ENCODE measurements at regions not wholly inside any gene's neighbourhood (a gene's known extent, or its start where the extent isn't known, plus 50 kb on each side); places are given as distances from the start of the nearest gene placed in this dataset.
"Not testable (repeated sequence)": the region's sequence is repeated elsewhere in the genome, so short reads cannot be mapped to it uniquely, and the experiment has no call there.

GRCh38 chr2:15820257-15820566 is 120.1 kb upstream of the MYCN start:
- DNase-seq: no peak
- Histone ChIP-seq H3K9me3 (ENCODE audit: severe bottlenecking) (no peaks in the 10 kb centered on the region), H3K27me3 (ENCODE audit: insufficient read depth, low read depth, severe bottlenecking) (no peaks in the 10 kb centered on the region), H3K27ac (no peak overlapping the region), H3K36me3 (no peaks in the 10 kb centered on the region), H3K4me3 (ENCODE audit: low read depth, low read length) (no peak overlapping the region)
- TF ChIP-seq, protein P1, sequence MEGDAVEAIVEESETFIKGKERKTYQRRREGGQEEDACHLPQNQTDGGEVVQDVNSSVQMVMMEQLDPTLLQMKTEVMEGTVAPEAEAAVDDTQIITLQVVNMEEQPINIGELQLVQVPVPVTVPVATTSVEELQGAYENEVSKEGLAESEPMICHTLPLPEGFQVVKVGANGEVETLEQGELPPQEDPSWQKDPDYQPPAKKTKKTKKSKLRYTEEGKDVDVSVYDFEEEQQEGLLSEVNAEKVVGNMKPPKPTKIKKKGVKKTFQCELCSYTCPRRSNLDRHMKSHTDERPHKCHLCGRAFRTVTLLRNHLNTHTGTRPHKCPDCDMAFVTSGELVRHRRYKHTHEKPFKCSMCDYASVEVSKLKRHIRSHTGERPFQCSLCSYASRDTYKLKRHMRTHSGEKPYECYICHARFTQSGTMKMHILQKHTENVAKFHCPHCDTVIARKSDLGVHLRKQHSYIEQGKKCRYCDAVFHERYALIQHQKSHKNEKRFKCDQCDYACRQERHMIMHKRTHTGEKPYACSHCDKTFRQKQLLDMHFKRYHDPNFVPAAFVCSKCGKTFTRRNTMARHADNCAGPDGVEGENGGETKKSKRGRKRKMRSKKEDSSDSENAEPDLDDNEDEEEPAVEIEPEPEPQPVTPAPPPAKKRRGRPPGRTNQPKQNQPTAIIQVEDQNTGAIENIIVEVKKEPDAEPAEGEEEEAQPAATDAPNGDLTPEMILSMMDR (IDR thresholded peaks at IDR 0.05; ENCODE audit: low read depth, low read length): no peak

- Histone ChIP-seq H3K36me3 (no peaks in the 10 kb centered on the region), H3K27ac (no peak overlapping the region), H3K9me3 (ENCODE audit: severe bottlenecking) (no peaks in the 10 kb centered on the region), H3K4me3 (ENCODE audit: low read depth, low read length) (no peak overlapping the region), H3K27me3 (ENCODE audit: insufficient read depth, low read depth, severe bottlenecking) (no peaks in the 10 kb centered on the region)
- no peak for DNase-seq
- TF ChIP-seq, protein P1 (IDR thresholded peaks at IDR 0.05; ENCODE audit: low read depth, low read length): no peak
Observed at GRCh38 chr2:15820927-15821326, 119.4 kb upstream of the MYCN start.

DNA sequence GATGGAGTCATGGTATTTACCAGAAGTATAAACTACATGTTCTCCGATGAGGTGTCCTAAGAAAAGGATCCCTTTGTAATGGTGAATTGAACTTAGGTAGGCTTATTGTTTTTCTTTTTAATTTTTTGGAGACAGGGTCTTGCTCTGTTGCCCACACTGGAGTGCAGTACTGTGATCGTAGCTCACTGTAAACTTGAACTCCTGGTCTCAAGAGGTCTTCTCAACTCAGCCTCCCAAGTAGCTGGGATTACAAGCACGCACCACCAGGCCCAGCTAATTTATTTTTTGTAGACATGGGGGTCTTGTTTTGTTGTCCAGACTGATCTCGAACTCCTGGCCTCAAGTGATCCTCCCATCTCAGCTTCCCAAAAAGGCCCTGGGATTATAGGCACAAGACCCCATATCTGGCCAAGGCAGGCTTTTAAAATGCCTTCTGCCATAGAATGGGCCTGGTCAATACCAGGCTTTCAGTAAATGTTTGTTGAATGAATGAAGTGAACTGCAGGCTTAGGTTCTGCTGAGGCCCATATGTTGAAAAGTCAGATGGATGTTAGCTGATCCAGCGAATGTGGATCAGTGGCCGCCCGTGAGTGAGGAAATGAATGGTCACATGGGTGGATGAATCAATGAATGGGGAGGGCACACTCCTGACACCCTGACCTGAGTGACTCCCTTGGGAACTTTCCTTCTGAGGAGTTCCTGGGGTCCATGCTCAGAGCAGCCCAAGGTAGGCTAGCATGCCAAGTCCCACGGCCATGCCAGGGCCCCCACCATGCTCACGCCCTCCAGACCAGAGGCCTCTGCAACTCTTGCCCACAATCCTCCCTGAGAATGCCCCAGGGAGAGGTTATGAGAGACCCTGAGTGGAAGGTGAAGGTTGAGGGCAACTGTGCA is 118.0 kb upstream of the MYCN start:
- no peak overlapping the region for H3K27ac ChIP-seq
- TF ChIP-seq, protein P1 (IDR thresholded peaks at IDR 0.05; ENCODE audit: low read depth, low read length): no peak
- no peaks in the 10 kb centered on the region for H3K27me3 ChIP-seq (ENCODE audit: insufficient read depth, low read depth, severe bottlenecking)
- no peaks in the 10 kb centered on the region for H3K9me3 ChIP-seq (ENCODE audit: severe bottlenecking)
- no peak overlapping the region for H3K4me3 ChIP-seq (ENCODE audit: low read depth, low read length)
- no peaks in the 10 kb centered on the region for H3K36me3 ChIP-seq
- DNase-seq: no peak

DNA sequence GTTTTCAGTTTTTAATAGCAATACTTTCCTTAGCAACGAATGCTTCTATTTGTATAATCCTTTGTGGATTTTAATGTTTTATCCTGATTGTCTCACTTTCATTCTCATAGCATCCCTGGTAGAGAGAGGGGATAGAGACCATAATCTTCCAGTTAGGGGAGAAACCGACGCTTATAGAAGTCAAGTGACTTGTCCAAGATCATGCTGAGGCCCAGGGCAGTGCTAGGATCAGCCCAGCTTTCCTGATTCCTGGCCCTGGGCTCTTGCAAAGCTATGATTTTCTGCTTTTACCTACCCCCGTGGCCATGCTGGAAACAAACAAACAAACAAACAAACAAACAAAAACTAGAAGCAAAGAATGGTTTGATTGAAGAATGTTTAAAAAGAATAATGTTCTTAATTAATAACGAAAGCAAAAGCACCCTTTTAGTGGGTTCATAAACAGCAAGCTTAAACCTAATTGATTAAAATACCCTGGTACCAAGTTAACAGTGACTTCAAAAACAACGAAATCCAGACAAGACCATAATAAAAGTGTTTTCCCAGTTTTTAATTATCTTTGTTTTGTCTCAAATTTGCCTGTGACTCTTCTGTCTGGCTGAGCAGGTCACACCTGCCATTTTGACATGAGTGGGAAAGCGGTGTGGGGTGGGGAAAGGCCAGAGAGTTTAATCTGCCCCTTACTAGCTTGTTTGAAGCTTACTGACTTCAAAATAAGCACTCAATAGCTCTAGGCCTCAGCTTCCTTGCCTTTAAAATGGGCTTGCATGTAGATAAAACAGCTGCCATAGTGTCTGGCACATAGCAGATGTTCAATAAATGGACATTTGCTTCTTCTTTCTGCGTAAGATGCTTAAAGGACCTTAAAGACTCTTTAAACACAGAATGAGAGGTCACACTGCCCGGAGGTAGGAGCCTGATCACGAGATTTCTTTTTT is 116.6 kb upstream of the MYCN start:
- DNase-seq: no peak
- no peaks in the 10 kb centered on the region for H3K9me3 ChIP-seq (ENCODE audit: severe bottlenecking)
- H3K27ac ChIP-seq: no peak overlapping the region
- H3K27me3 ChIP-seq (ENCODE audit: insufficient read depth, low read depth, severe bottlenecking): no peaks in the 10 kb centered on the region
- TF ChIP-seq, protein P1 (IDR thresholded peaks at IDR 0.05; ENCODE audit: low read depth, low read length): no peak
- H3K36me3 ChIP-seq: no peaks in the 10 kb centered on the region
- H3K4me3 ChIP-seq (ENCODE audit: low read depth, low read length): no peak overlapping the region

DNA sequence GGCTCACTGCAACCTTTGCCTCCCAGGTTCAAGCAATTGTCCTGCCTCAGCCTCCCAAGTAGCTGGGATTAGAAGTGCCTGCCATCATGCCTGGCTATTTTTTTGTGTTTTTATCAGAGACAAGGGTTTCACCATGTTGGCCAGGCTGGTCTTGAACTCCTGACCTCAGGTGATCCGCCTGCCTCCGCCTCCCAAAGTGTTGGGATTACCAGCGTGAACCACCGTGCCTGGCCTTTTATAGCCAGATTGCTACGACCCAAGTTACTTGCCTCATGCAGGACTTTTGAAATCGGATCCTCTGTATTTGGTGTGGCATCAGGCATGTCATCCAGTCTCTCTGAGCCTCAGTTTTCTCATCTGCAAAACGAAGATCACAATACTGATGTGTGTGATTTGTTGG is 115.9 kb upstream of the MYCN start:
- H3K27me3 ChIP-seq (ENCODE audit: insufficient read depth, low read depth, severe bottlenecking); H3K36me3 ChIP-seq; DNase-seq; H3K9me3 ChIP-seq (ENCODE audit: severe bottlenecking); H3K4me3 ChIP-seq (ENCODE audit: low read depth, low read length); H3K27ac ChIP-seq: not testable (repeated sequence)

DNA sequence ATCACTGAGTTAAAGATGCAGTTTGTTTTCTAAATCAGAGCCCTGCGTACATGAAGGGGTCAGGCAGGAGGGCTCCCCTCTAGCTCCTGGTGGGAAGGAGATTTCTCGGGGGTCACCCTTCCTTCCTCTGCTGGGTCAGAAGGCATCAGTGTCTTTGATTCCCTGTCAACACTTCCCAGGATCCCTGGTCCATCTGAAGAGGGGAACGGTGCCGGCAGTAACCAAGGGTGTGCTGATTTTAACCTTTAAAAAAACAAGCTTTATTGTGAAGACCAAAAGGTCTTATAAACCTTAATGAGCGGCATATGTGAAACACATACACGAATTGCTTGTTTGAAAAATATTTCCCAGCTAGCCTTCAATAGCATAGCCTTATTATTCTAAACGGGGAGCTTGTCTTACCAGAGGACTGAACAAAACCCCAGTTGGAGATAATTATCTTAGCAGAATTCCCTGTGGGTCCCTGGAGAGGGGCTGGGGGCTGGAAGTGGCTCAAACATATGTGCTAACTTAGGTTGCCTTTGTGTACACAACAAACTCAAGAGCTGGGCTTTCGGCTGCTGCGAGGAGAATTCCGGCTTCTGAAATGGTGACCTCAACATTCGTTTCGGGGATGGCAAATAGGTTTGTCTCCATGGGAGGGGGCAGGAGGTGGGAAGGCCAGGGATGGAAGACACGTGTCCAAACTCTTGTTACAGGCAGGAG is 114.9 kb upstream of the MYCN start:
- no peaks in the 10 kb centered on the region for H3K36me3 ChIP-seq
- no peak for DNase-seq
- TF ChIP-seq, protein P1 (IDR thresholded peaks at IDR 0.05; ENCODE audit: low read depth, low read length): no peak
- no peaks in the 10 kb centered on the region for H3K9me3 ChIP-seq (ENCODE audit: severe bottlenecking)
- no peak overlapping the region; the same call in 1 of the 2 replicates for H3K27ac ChIP-seq
- no peak overlapping the region for H3K4me3 ChIP-seq (ENCODE audit: low read depth, low read length)
- no peaks in the 10 kb centered on the region for H3K27me3 ChIP-seq (ENCODE audit: insufficient read depth, low read depth, severe bottlenecking)
